B cell (primary cell): ENCODE measurements at regions not wholly inside any gene's neighbourhood (a gene's known extent, or its start where the extent isn't known, plus 50 kb on each side); places are given as distances from the start of the nearest gene placed in this dataset.

Source experiments
- ATAC-seq: fragments of 200-7000 bp; cut with Tn5 transposase; one replicate; pipeline ENCODE4 v1.10.0; 2021; ENCODE audit warnings: low read depth, mild to moderate bottlenecking, moderate number of reproducible peaks, moderate library complexity
- CTCF ChIA-PET: fragments of 350-600 bp; sonication (Branson Sonifier 250); formaldehyde crosslinking; loops from one replicate; lab custom pipeline; 2021; ENCODE audit warnings: antibody characterized with exemption, inconsistent platforms; lab: Charles Lee
- POLR2A ChIA-PET: fragments of 350-600 bp; sonication (Branson Sonifier 250); formaldehyde crosslinking; loops from one replicate; lab custom pipeline; 2021; ENCODE audit warnings: antibody characterized with exemption; lab: Charles Lee
- DNase-seq: peaks from one replicate; pipeline ENCODE4 v3.0.0; 2013
- H2AFZ ChIP-seq: 2 replicates; pipeline ENCODE4 v1.6.1; 2012; ENCODE audit warnings: mild to moderate bottlenecking, low read depth, low read length; ENCODE audit not compliant: insufficient read depth, poor library complexity, severe bottlenecking
- H3K27ac ChIP-seq, 2 donors: 1 replicate in 1 of 2; 2 replicates in 1 of 2; pipeline ENCODE4 v1.5.1; 2012 to 2013; ENCODE audit warnings: low read length in 2 of 2, mild to moderate bottlenecking in 2 of 2, moderate library complexity in 1 of 2
- H3K27me3 ChIP-seq, 4 experiments: fragments of 200-600 bp in 1 of 4; sonication (generic) in 1 of 4; replicated peaks in 1 of 4; 1 replicate in 2 of 4; 2 replicates in 2 of 4; pipeline versions ENCODE4 v1.6.1 to v1.7.0; 2013 to 2016; ENCODE audit warnings: low read length in 3 of 4, mild to moderate bottlenecking in 2 of 4, mixed read lengths in 1 of 4, moderate library complexity in 1 of 4; ENCODE audit not compliant: insufficient read depth in 4 of 4, control insufficient read depth in 3 of 4; ENCODE audit errors: control extremely low read depth in 1 of 4
- H3K36me3 ChIP-seq, 2 experiments: replicated peaks in 1 of 2; 1 replicate in 1 of 2; 2 replicates in 1 of 2; pipeline versions ENCODE4 v1.6.1 to v1.7.1; 2013; ENCODE audit warnings: low read length in 1 of 2; ENCODE audit not compliant: insufficient read depth in 2 of 2, control insufficient read depth in 1 of 2; ENCODE audit errors: control extremely low read depth in 1 of 2, extremely low read depth in 1 of 2
- H3K4me1 ChIP-seq, 2 donors: fragments of 200-600 bp in 1 of 2; sonication (generic) in 1 of 2; 1 replicate in 1 of 2; 2 replicates in 1 of 2; pipeline versions ENCODE4 v1.5.1 to v1.6.1; 2013 to 2017; ENCODE audit warnings: low read length in 2 of 2; ENCODE audit not compliant: control insufficient read depth in 2 of 2, insufficient read depth in 2 of 2
- H3K4me2 ChIP-seq: replicated peaks from 2 replicates; pipeline ENCODE3; 2012; ENCODE audit warnings: mild to moderate bottlenecking, low read depth, low read length; ENCODE audit not compliant: poor library complexity, severe bottlenecking
- H3K4me3 ChIP-seq, 5 experiments: fragments of 200-600 bp in 1 of 5; sonication (generic) in 1 of 5; 1 replicate in 3 of 5; 2 replicates in 2 of 5; pipeline versions ENCODE4 v1.5.1 to v1.7.0; 2011 to 2016; ENCODE audit warnings: low read length in 4 of 5, mild to moderate bottlenecking in 4 of 5, low read depth in 2 of 5, control low read depth in 1 of 5, moderate library complexity in 1 of 5; ENCODE audit not compliant: insufficient read depth in 1 of 5; ENCODE audit errors: control extremely low read depth in 1 of 5, extremely low read depth in 1 of 5
- H3K79me2 ChIP-seq: fragments of 200-600 bp; sonication (generic); one replicate; pipeline ENCODE4 v1.6.0; 2016; ENCODE audit warnings: low read length; ENCODE audit not compliant: control insufficient read depth, insufficient read depth
- H3K9ac ChIP-seq: fragments of 200-600 bp; sonication (generic); 2 replicates; pipeline ENCODE4 v1.6.1; 2017; ENCODE audit warnings: mild to moderate bottlenecking, low read length, moderate library complexity
- H3K9me3 ChIP-seq, 3 donors: one replicate each; pipeline versions ENCODE4 v1.6.1 to v1.7.1; 2013; ENCODE audit warnings: low read length in 2 of 3; ENCODE audit not compliant: control insufficient read depth in 2 of 3, insufficient read depth in 1 of 3; ENCODE audit errors: control extremely low read depth in 1 of 3
- H4K20me1 ChIP-seq: 2 replicates; pipeline ENCODE4 v1.6.0; 2012; ENCODE audit warnings: mild to moderate bottlenecking, low read length; ENCODE audit not compliant: insufficient read depth, control insufficient read depth, poor library complexity, severe bottlenecking
- H3K27ac Mint-ChIP-seq: one replicate; pipeline ENCODE4 v1.8.0; 2021; ENCODE audit warnings: mixed read lengths
- H3K27me3 Mint-ChIP-seq: one replicate; pipeline ENCODE4 v1.8.0; 2021; ENCODE audit warnings: mixed read lengths
- H3K4me1 Mint-ChIP-seq: one replicate; pipeline ENCODE4 v1.8.0; 2021; ENCODE audit warnings: mixed read lengths
- H3K4me3 Mint-ChIP-seq: one replicate; pipeline ENCODE4 v1.8.0; 2021; ENCODE audit warnings: mixed read lengths
- H3K9me3 Mint-ChIP-seq: one replicate; pipeline ENCODE4 v1.8.0; 2022; ENCODE audit warnings: mixed read lengths; ENCODE audit not compliant: insufficient read depth
- EZH2 ChIP-seq: IDR thresholded peaks from 2 replicates; pipeline ENCODE4 v1.6.1; 2012; ENCODE audit warnings: borderline replicate concordance, low read depth, mild to moderate bottlenecking, moderate library complexity, low read length; ENCODE audit not compliant: insufficient read depth, poor library complexity, severe bottlenecking
- WGBS: methylation state at CpG from one replicate; pipeline ENCODE4 v1.1.5; 2013; ENCODE audit warnings: missing lambda C conversion rate; ENCODE audit not compliant: insufficient coverage; 5-methylcytosine and 5-hydroxymethylcytosine counted together
- intact Hi-C: fragments of 100-400 bp; cut with micrococcal nuclease; formaldehyde crosslinking; loops from one replicate; pipeline ENCODE4 v1.10.0; 2022
- TF ChIP-seq, protein P1 (sequence below): fragments of 200-600 bp; IDR thresholded peaks from one replicate; pipeline ENCODE4 v1.8.0; 2022; ENCODE audit warnings: antibody characterized with exemption, mild to moderate bottlenecking

GRCh38 chr20:1778338-1778737 is 116.9 kb upstream of the SIRPA start:
- ATAC-seq (no peak), DNase-seq (no peak)
- H3K4me2 ChIP-seq, result no peak overlapping the region
- WGBS, result 91% methylated on average over 9 of the region's 12 CpGs
- no peak for TF ChIP-seq EZH2
- TF ChIP-seq, protein P1, sequence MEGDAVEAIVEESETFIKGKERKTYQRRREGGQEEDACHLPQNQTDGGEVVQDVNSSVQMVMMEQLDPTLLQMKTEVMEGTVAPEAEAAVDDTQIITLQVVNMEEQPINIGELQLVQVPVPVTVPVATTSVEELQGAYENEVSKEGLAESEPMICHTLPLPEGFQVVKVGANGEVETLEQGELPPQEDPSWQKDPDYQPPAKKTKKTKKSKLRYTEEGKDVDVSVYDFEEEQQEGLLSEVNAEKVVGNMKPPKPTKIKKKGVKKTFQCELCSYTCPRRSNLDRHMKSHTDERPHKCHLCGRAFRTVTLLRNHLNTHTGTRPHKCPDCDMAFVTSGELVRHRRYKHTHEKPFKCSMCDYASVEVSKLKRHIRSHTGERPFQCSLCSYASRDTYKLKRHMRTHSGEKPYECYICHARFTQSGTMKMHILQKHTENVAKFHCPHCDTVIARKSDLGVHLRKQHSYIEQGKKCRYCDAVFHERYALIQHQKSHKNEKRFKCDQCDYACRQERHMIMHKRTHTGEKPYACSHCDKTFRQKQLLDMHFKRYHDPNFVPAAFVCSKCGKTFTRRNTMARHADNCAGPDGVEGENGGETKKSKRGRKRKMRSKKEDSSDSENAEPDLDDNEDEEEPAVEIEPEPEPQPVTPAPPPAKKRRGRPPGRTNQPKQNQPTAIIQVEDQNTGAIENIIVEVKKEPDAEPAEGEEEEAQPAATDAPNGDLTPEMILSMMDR, result no peak
- no peak overlapping the region for H3K9ac ChIP-seq
- peaks cover 22% of the 10 kb centered on the region for H3K27me3 Mint-ChIP-seq
- no peaks in the 10 kb centered on the region for H3K9me3 Mint-ChIP-seq
- CTCF ChIA-PET, result interaction anchor here (1.6 to 3.6 kb wide), 7 partner anchors 11 to 674 kb away, joined by 3 to 34 read pairs (median 12); no protein-coding TSS in a partner anchor
- H3K27ac Mint-ChIP-seq, result no peak overlapping the region
- H3K27me3 ChIP-seq, result peaks cover 0 to 11% (median 2%) of the 10 kb centered on the region in 4 experiments
- no peaks in the 10 kb centered on the region for H3K9me3 ChIP-seq
- H3K79me2 ChIP-seq, result no peaks in the 10 kb centered on the region
- H3K4me3 Mint-ChIP-seq, result no peak overlapping the region
- H2AFZ ChIP-seq, result no peak overlapping the region
- intact Hi-C loops, result loop anchor here (5.0 to 10.0 kb wide), 2 partner anchors 176 to 394 kb away; no protein-coding TSS in a partner anchor
- H3K36me3 ChIP-seq, result no peaks in the 10 kb centered on the region
- no peak overlapping the region for H3K27ac ChIP-seq
- POLR2A ChIA-PET, result no interaction called here
- H3K4me1 ChIP-seq, result peaks cover 16 to 19% of the 10 kb centered on the region in 2 donors
- peaks cover 19% of the 10 kb centered on the region for H3K4me1 Mint-ChIP-seq
- no peaks in the 10 kb centered on the region for H4K20me1 ChIP-seq
- no peak overlapping the region for H3K4me3 ChIP-seq

- no peak overlapping the region for H3K27ac ChIP-seq
- POLR2A ChIA-PET, result interaction anchor here (1.0 kb wide), 1 partner anchor 694 kb away, joined by 4 read pairs; the partner anchor contains the start of gene SNRPB
- H3K27me3 Mint-ChIP-seq, result peaks cover 16% of the 10 kb centered on the region
- H3K27ac Mint-ChIP-seq, result peak overlapping the region; percentile 2
- peaks cover 11 to 13% of the 10 kb centered on the region in 2 donors for H3K4me1 ChIP-seq
- peak overlapping the region; percentile 94 for H3K9ac ChIP-seq
- H3K4me3 Mint-ChIP-seq, result peak overlapping the region; percentile 93
- intact Hi-C loops, result loop anchor here (1.0 to 10.0 kb wide), 5 partner anchors 13 to 395 kb away; no protein-coding TSS in a partner anchor
- peak overlapping the region in 4 of 5 experiments; percentile 64 to 95 (median 74) for H3K4me3 ChIP-seq
- H3K79me2 ChIP-seq, result no peaks in the 10 kb centered on the region
- H3K9me3 Mint-ChIP-seq, result no peaks in the 10 kb centered on the region
- TF ChIP-seq EZH2, result no peak
- TF ChIP-seq, protein P1, result peak; percentile 35
- no peaks in the 10 kb centered on the region for H3K9me3 ChIP-seq
- peaks cover 0 to 10% (median 2%) of the 10 kb centered on the region in 4 experiments for H3K27me3 ChIP-seq
- H3K4me2 ChIP-seq, result peak overlapping the region; percentile 95
- no peaks in the 10 kb centered on the region for H4K20me1 ChIP-seq
- H2AFZ ChIP-seq, result peak overlapping the region; percentile 95
- no peak for DNase-seq
- H3K36me3 ChIP-seq, result no peaks in the 10 kb centered on the region
- 4% methylated on average over 5 of the region's 14 CpGs for WGBS
- no peak for ATAC-seq
- H3K4me1 Mint-ChIP-seq, result peaks cover 16% of the 10 kb centered on the region
- CTCF ChIA-PET, result interaction anchor here (0.7 to 3.6 kb wide), 43 partner anchors 8 to 675 kb away, joined by 3 to 50 read pairs (median 4); partner anchors contain the start of gene NSFL1C
Measured at GRCh38 chr20:1777476-1777820, 117.8 kb upstream of the SIRPA start.
